Sigmoid colon (tissue), 6 donors: ENCODE measurements at regions not wholly inside any gene's neighbourhood (a gene's known extent, or its start where the extent isn't known, plus 50 kb on each side); places are given as distances from the start of the nearest gene placed in this dataset.

Source experiments
- DNase-seq: peaks from one replicate; pipeline ENCODE4 v3.0.0-alpha.2; 2019
- H3K27ac ChIP-seq, 4 donors: fragments of 200-600 bp; sonication (generic); one replicate each; pipeline ENCODE4 v1.5.1; 2016 to 2019; ENCODE audit warnings: mild to moderate bottlenecking in 1 of 4
- H3K27me3 ChIP-seq, 3 donors: fragments of 200-600 bp; sonication (generic); one replicate each; pipeline ENCODE4 v1.5.1; 2019; ENCODE audit warnings: mild to moderate bottlenecking in 1 of 3
- H3K36me3 ChIP-seq, 4 donors: fragments of 200-600 bp; sonication (generic); one replicate each; pipeline ENCODE4 v1.5.1; 2016 to 2019
- H3K4me1 ChIP-seq, 4 donors: fragments of 200-600 bp; sonication (generic); one replicate each; pipeline ENCODE4 v1.5.1; 2017 to 2019
- H3K4me3 ChIP-seq, 4 donors: fragments of 200-600 bp; sonication (generic); one replicate each; pipeline ENCODE4 v1.5.1; 2017 to 2019; ENCODE audit warnings: mild to moderate bottlenecking in 2 of 4, moderate library complexity in 1 of 4
- H3K9me3 ChIP-seq, 4 donors: fragments of 200-600 bp in 3 of 4; sonication (generic) in 3 of 4; one replicate each; pipeline versions ENCODE4 v1.5.1 to v1.6.1; 2013 to 2019
- EP300 ChIP-seq, 4 donors: sonication (generic); formaldehyde crosslinking; IDR thresholded peaks; one replicate each; pipeline ENCODE4 v1.6.1; 2017; ENCODE audit warnings: antibody characterized with exemption in 4 of 4
- POLR2A ChIP-seq, 2 donors: fragments of 450-650 bp; IDR thresholded peaks; one replicate each; pipeline ENCODE4 v1.6.1; 2016; ENCODE audit warnings: antibody characterized with exemption in 2 of 2, mild to moderate bottlenecking in 2 of 2, moderate library complexity in 2 of 2
- POLR2AphosphoS5 ChIP-seq, 4 donors: sonication (generic); formaldehyde crosslinking; IDR thresholded peaks; one replicate each; pipeline ENCODE4 v1.6.1; 2017; ENCODE audit warnings: antibody characterized with exemption in 4 of 4
- WGBS, 2 donors: extraction: QIAGEN DNeasy Blood & Tissue Kit; methylation state at CpG; one replicate each; pipeline ENCODE4 v1.1.7; 2013; 5-methylcytosine and 5-hydroxymethylcytosine counted together
- intact Hi-C: fragments of 100-400 bp; cut with DNase I; formaldehyde crosslinking; loops from one replicate; pipeline ENCODE4 v1.15.1; 2023
- TF ChIP-seq, protein P1 (sequence below), 4 experiments: fragments of 450-650 bp in 3 of 4; fragments of 200-600 bp in 1 of 4; IDR thresholded peaks; one replicate each; pipeline ENCODE4 v1.5.1; 2016 to 2019; ENCODE audit warnings: antibody characterized with exemption in 4 of 4, mild to moderate bottlenecking in 3 of 4, moderate library complexity in 2 of 4
- donor health status: healthy with polysubstance abuse.
- donor health status: healthy.

DNA sequence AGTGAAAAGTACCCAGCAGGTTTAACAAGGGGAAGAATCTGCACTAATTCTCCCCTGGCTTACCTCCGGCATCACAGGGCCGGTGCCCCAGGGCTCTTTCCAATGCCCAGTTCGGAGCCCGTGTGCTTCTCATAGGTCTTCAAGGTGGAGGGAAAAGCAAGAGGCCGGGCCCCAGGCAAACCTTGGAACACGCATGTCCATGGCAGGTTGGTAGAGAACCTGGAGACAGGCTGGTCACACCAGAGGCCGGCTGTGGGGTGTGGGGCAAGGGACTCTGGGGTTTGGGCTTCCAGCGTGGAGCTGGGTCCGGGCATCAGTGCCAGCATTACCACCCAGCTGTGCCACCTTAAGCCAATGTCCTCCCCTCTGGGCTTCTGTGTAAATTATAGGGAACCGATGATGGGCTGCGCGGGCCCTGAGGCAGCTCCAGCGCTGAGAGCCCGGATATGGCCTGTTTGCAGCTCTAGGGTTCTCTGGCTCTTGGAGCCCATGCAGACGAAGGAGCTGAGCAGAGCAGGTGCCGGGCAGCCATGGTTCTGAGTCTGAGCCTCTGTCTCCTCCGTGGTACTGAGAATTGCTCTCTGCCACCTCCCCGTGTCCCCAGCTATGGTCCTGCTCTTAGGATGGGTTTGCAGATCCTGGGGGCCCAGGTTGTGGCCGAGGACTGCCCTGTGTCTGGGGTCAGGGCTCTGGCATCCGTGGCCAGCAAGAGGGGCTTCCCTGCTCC is 197.0 kb upstream of the C14orf180 start:
- peaks cover 0 to 41% (median 0%) of the 10 kb centered on the region in 3 donors for H3K27me3 ChIP-seq
- no peaks in the 10 kb centered on the region for H3K36me3 ChIP-seq
- intact Hi-C loops, result no loop called here
- no peak for TF ChIP-seq POLR2A (IDR thresholded peaks at IDR 0.05)
- TF ChIP-seq POLR2AphosphoS5 (IDR thresholded peaks at IDR 0.05), result no peak
- TF ChIP-seq, protein P1, sequence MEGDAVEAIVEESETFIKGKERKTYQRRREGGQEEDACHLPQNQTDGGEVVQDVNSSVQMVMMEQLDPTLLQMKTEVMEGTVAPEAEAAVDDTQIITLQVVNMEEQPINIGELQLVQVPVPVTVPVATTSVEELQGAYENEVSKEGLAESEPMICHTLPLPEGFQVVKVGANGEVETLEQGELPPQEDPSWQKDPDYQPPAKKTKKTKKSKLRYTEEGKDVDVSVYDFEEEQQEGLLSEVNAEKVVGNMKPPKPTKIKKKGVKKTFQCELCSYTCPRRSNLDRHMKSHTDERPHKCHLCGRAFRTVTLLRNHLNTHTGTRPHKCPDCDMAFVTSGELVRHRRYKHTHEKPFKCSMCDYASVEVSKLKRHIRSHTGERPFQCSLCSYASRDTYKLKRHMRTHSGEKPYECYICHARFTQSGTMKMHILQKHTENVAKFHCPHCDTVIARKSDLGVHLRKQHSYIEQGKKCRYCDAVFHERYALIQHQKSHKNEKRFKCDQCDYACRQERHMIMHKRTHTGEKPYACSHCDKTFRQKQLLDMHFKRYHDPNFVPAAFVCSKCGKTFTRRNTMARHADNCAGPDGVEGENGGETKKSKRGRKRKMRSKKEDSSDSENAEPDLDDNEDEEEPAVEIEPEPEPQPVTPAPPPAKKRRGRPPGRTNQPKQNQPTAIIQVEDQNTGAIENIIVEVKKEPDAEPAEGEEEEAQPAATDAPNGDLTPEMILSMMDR (IDR thresholded peaks at IDR 0.05), result no peak
- TF ChIP-seq EP300 (IDR thresholded peaks at IDR 0.05), result no peak
- H3K4me1 ChIP-seq, result no peaks in the 10 kb centered on the region
- H3K27ac ChIP-seq, result no peak overlapping the region
- H3K9me3 ChIP-seq, result peaks cover 0 to 11% (median 6%) of the 10 kb centered on the region in 4 donors
- no peak overlapping the region for H3K4me3 ChIP-seq
- DNase-seq, result peak; percentile 53
- WGBS, 2 donors, result 86 to 92% methylated on average over 20 of the region's 20 CpGs

DNA sequence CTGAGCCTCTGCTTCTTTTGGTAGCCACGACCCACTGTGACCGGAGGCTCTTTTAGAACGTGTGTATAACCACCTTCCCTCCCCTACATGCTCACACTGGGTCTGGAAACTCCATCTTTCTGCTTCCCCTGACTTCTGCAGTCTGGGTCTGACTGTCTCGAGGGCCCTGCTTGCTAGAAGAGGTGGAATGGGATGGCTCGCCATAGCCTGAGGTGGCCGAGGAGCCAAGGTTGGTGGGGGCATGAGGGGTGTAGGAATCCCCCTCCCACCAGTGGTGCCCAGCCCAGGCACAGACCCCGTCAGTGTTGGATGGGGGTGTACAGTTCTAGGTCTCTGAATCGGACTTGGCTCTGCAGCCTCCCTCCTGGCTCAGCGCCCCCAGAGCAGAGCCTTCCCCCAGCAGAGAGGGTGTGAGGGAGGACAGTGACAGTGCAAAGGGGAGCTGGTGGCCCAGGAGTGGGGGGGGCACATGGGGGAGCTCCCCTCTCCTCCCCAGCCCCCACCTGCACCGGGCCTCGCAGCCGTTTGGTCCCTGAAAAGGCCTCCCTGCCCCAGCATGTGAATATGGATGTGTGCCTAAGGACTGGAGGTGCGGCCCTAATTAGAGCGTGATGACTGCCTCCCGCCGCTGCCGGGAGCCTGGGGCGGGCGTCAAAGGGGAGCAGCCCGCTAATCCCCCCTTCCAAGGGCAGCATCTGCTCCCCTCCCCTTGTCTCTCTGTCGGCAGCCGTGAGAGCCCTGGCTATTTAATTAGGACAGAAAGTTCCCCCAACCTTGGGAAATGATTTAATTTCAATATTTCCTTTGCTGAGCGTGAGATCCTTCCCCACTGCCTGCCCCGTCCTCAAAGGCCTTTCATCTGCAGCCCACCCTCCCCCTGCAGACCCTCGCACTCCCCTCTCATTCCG is 196.2 kb upstream of the C14orf180 start:
- intact Hi-C loops, result no loop called here
- DNase-seq, result peak; percentile 42
- Histone ChIP-seq H3K4me1 (no peaks in the 10 kb centered on the region), H3K27me3 (peaks cover 0 to 37% (median 0%) of the 10 kb centered on the region in 3 donors), H3K4me3 (no peak overlapping the region), H3K36me3 (no peaks in the 10 kb centered on the region), H3K9me3 (peaks cover 0 to 11% (median 6%) of the 10 kb centered on the region in 4 donors), H3K27ac (no peak overlapping the region)
- WGBS, 2 donors, result 31 to 45% methylated on average over 26 of the region's 26 CpGs
- no peak for TF ChIP-seq POLR2A (IDR thresholded peaks at IDR 0.05)

DNA sequence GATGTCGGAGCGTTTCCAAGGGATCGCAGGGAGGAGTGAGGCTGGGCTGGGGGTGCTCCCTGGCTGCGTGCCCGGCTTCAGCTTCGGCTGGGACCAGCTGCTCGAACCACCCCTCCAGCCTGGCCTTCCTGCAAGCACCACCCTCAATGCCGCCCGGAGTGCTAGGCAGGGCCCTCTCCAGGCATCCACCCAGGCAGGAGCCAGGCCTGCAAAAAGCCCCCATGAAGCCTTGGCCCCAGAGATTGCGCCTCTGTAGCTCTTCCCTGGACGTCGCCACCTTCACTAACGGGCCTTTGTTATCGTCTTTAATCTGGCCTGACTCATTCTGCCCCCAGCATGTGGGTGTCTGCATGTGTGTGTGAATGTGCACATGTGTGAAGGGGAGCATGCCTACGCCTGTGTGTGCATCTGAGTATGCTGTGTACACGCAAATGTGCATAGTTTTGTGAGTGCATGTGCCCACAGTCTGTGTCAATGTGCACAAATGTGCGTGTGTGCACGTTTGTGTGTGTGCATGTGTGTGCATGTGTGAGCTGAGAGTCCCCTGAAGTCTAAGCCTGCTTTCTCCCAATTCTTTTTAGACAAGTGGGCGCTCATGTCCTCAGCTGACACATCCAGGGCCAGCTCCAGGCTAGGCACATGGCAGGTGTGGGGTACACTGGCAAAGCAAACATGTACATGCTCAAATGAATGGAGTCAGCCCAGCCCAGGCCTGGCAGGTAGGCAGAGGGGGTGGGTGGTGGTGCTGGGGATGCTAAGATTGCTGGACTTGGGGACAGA is 195.4 kb upstream of the C14orf180 start:
- peak; percentile 52 for DNase-seq
- H3K4me3 ChIP-seq, result no peak overlapping the region
- no peak overlapping the region for H3K27ac ChIP-seq
- H3K9me3 ChIP-seq, result peaks cover 0 to 11% (median 6%) of the 10 kb centered on the region in 4 donors
- H3K36me3 ChIP-seq, result no peaks in the 10 kb centered on the region
- peaks cover 0 to 30% (median 0%) of the 10 kb centered on the region in 3 donors for H3K27me3 ChIP-seq
- TF ChIP-seq POLR2AphosphoS5 (IDR thresholded peaks at IDR 0.05) (no peak), POLR2A (IDR thresholded peaks at IDR 0.05) (no peak), EP300 (IDR thresholded peaks at IDR 0.05) (no peak)
- TF ChIP-seq, protein P1 (IDR thresholded peaks at IDR 0.05), result no peak
- WGBS, 2 donors, result 51 to 58% methylated on average over 19 of the region's 19 CpGs
- no peaks in the 10 kb centered on the region for H3K4me1 ChIP-seq
- intact Hi-C loops, result no loop called here

DNA sequence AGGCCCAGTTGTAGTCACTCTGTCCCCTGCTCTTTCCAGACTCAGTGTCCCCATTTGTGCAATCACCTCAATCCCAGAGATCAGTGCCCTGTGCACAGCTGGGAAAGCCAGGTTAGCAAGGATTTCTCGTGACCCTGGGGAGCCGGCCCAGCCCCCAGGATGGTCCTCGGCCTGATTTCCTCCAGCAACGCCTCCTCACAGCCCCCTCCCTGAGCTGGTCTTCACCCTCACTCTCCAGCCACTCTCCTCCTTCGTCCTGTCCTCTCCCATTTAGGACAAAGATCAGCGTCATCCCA is 194.8 kb upstream of the C14orf180 start:
- Histone ChIP-seq H3K27me3 (peaks cover 0 to 25% (median 0%) of the 10 kb centered on the region in 3 donors), H3K9me3 (peaks cover 0 to 8% (median 4%) of the 10 kb centered on the region in 4 donors), H3K36me3 (no peaks in the 10 kb centered on the region), H3K4me3 (no peak overlapping the region), H3K4me1 (no peaks in the 10 kb centered on the region), H3K27ac (no peak overlapping the region)
- WGBS, 2 donors, result 82 to 84% methylated on average over 6 of the region's 6 CpGs
- DNase-seq, result peak; percentile 33
- intact Hi-C loops, result no loop called here
- no peak for TF ChIP-seq POLR2A (IDR thresholded peaks at IDR 0.05)
- TF ChIP-seq, protein P1 (IDR thresholded peaks at IDR 0.05), result no peak

DNA sequence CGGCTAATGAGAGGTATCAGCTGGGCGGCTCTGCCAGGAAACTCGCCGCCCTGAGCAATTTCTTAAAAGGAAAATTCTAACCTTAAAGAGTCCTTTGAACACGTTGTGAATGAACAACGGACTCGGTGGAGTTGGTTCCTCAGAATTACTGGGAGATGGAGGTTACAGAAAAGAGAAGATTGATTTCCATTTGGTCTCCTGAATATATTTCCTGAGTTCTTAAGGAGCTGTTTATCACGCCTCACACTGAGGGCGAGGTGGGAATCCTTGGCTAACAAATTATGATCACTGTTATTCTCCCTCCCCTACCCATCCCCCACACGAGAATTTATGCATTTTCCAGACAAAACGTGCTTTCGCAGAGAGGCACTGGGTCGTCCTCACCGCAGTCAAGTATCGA is 194.5 kb upstream of the C14orf180 start:
- Histone ChIP-seq H3K27me3 (peaks cover 0 to 25% (median 0%) of the 10 kb centered on the region in 3 donors), H3K4me3 (no peak overlapping the region), H3K4me1 (no peaks in the 10 kb centered on the region), H3K36me3 (no peaks in the 10 kb centered on the region), H3K27ac (no peak overlapping the region), H3K9me3 (peaks cover 0 to 5% (median 4%) of the 10 kb centered on the region in 4 donors)
- DNase-seq, result no peak
- intact Hi-C loops, result no loop called here
- no peak for TF ChIP-seq POLR2AphosphoS5 (IDR thresholded peaks at IDR 0.05)
- no peak for TF ChIP-seq POLR2A (IDR thresholded peaks at IDR 0.05)
- TF ChIP-seq, protein P1 (IDR thresholded peaks at IDR 0.05), result no peak
- TF ChIP-seq EP300 (IDR thresholded peaks at IDR 0.05), result no peak
- 81 to 86% methylated on average over 15 of the region's 15 CpGs for WGBS, 2 donors
